Skeletal muscle tissue (tissue), 3 donors: ENCODE measurements at regions not wholly inside any gene's neighbourhood (a gene's known extent, or its start where the extent isn't known, plus 50 kb on each side); places are given as distances from the start of the nearest gene placed in this dataset.

Source experiments
- H3K27ac ChIP-seq: one replicate; pipeline ENCODE4 v1.7.0; 2013; ENCODE audit warnings: mild to moderate bottlenecking, low read depth, low read length, inconsistent platforms
- H3K27me3 ChIP-seq, 3 donors: one replicate each; pipeline ENCODE4 v1.7.0; 2013; ENCODE audit warnings: low read length in 3 of 3; ENCODE audit not compliant: control insufficient read depth in 3 of 3, insufficient read depth in 3 of 3
- H3K36me3 ChIP-seq, 3 donors: one replicate each; pipeline ENCODE4 v1.7.0; 2013; ENCODE audit warnings: low read length in 3 of 3; ENCODE audit not compliant: control insufficient read depth in 3 of 3, insufficient read depth in 3 of 3
- H3K4me1 ChIP-seq, 3 donors: one replicate each; pipeline ENCODE4 v1.7.0; 2013; ENCODE audit warnings: low read length in 3 of 3, mild to moderate bottlenecking in 3 of 3; ENCODE audit not compliant: control insufficient read depth in 3 of 3, insufficient read depth in 3 of 3
- H3K4me3 ChIP-seq, 3 donors: one replicate each; pipeline ENCODE4 v1.7.0; 2013; ENCODE audit warnings: low read length in 3 of 3
- H3K9ac ChIP-seq, 3 donors: one replicate each; pipeline ENCODE4 v1.7.0; 2013; ENCODE audit warnings: low read length in 3 of 3, mild to moderate bottlenecking in 3 of 3, moderate library complexity in 2 of 3, low read depth in 1 of 3
- H3K9me3 ChIP-seq, 3 donors: one replicate each; pipeline ENCODE4 v1.7.0; 2013; ENCODE audit warnings: low read length in 3 of 3; ENCODE audit not compliant: control insufficient read depth in 3 of 3
- donor health status: Osteomylitis.

GRCh38 chr20:51121901-51122412 is 99.0 kb upstream of the KCNG1 start:
- peaks cover 16 to 45% (median 39%) of the 10 kb centered on the region in 3 donors for H3K27me3 ChIP-seq

GRCh38 chr20:51121272-51121671 is 98.4 kb upstream of the KCNG1 start:
- no peaks in the 10 kb centered on the region for H3K36me3 ChIP-seq
- H3K9me3 ChIP-seq, result no peaks in the 10 kb centered on the region
- H3K27ac ChIP-seq, result no peak overlapping the region
- H3K4me1 ChIP-seq, result no peaks in the 10 kb centered on the region
- H3K4me3 ChIP-seq, result no peak overlapping the region
- peaks cover 16 to 46% (median 39%) of the 10 kb centered on the region in 3 donors for H3K27me3 ChIP-seq
- H3K9ac ChIP-seq, result no peak overlapping the region

More at GRCh38 chr20:51121901-51122412, 99.0 kb upstream of the KCNG1 start:
- Histone ChIP-seq H3K36me3 (no peaks in the 10 kb centered on the region), H3K27ac (no peak overlapping the region), H3K9me3 (no peaks in the 10 kb centered on the region), H3K9ac (no peak overlapping the region), H3K4me3 (no peak overlapping the region), H3K4me1 (no peaks in the 10 kb centered on the region)

- no peaks in the 10 kb centered on the region for H3K4me1 ChIP-seq
- no peaks in the 10 kb centered on the region for H3K36me3 ChIP-seq
- peaks cover 16 to 44% (median 39%) of the 10 kb centered on the region in 3 donors for H3K27me3 ChIP-seq
- no peak overlapping the region for H3K27ac ChIP-seq
- H3K4me3 ChIP-seq, result no peak overlapping the region
- H3K9ac ChIP-seq, result no peak overlapping the region
- H3K9me3 ChIP-seq, result no peaks in the 10 kb centered on the region
These were observed 98.0 kb upstream of the KCNG1 start for GRCh38 chr20:51120868-51121267.

- Histone ChIP-seq H3K4me3 (no peak overlapping the region), H3K27me3 (peaks cover 16 to 44% (median 39%) of the 10 kb centered on the region in 3 donors)
These were observed 97.5 kb upstream of the KCNG1 start for GRCh38 chr20:51120438-51120837.

DNA sequence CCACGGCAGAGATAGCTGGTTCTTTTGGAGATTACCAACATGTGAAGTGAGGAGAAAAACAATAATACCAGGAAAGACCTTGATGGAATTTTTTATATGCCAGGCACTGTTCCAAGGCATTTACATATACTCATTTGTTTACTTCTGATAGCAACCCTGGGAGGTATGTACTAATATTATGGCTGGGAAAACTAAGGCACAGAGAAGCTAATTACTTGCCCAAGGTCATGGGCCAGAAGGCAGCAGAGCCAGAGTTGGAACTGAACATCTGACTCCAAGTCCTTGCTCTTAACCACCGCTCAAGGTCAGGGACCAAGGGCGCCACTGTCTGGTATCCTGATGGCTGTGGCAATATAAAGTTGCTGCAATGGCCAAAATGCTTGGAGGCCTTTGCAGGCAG is 97.0 kb upstream of the KCNG1 start:
- no peak overlapping the region for H3K27ac ChIP-seq
- H3K9me3 ChIP-seq, result no peaks in the 10 kb centered on the region
- no peaks in the 10 kb centered on the region for H3K36me3 ChIP-seq
- no peak overlapping the region for H3K4me3 ChIP-seq
- peaks cover 16 to 44% (median 39%) of the 10 kb centered on the region in 3 donors for H3K27me3 ChIP-seq
- no peaks in the 10 kb centered on the region for H3K4me1 ChIP-seq
- no peak overlapping the region for H3K9ac ChIP-seq

More at GRCh38 chr20:51120438-51120837, 97.5 kb upstream of the KCNG1 start:
- Histone ChIP-seq H3K36me3 (no peaks in the 10 kb centered on the region), H3K4me1 (no peaks in the 10 kb centered on the region), H3K9ac (no peak overlapping the region), H3K9me3 (no peaks in the 10 kb centered on the region), H3K27ac (no peak overlapping the region)

GRCh38 chr20:51118985-51119527 is 96.1 kb upstream of the KCNG1 start:
- Histone ChIP-seq H3K36me3 (no peaks in the 10 kb centered on the region), H3K4me1 (no peaks in the 10 kb centered on the region), H3K9me3 (no peaks in the 10 kb centered on the region), H3K27ac (no peak overlapping the region), H3K27me3 (peaks cover 16 to 44% (median 39%) of the 10 kb centered on the region in 3 donors), H3K9ac (no peak overlapping the region), H3K4me3 (no peak overlapping the region)

- H3K4me1 ChIP-seq, result no peaks in the 10 kb centered on the region
- H3K4me3 ChIP-seq, result no peak overlapping the region
- H3K27me3 ChIP-seq, result peaks cover 16 to 41% (median 36%) of the 10 kb centered on the region in 3 donors
- H3K36me3 ChIP-seq, result no peaks in the 10 kb centered on the region
- H3K27ac ChIP-seq, result no peak overlapping the region
- no peaks in the 10 kb centered on the region for H3K9me3 ChIP-seq
- H3K9ac ChIP-seq, result no peak overlapping the region
These were observed 95.3 kb upstream of the KCNG1 start for GRCh38 chr20:51118216-51118615.

DNA sequence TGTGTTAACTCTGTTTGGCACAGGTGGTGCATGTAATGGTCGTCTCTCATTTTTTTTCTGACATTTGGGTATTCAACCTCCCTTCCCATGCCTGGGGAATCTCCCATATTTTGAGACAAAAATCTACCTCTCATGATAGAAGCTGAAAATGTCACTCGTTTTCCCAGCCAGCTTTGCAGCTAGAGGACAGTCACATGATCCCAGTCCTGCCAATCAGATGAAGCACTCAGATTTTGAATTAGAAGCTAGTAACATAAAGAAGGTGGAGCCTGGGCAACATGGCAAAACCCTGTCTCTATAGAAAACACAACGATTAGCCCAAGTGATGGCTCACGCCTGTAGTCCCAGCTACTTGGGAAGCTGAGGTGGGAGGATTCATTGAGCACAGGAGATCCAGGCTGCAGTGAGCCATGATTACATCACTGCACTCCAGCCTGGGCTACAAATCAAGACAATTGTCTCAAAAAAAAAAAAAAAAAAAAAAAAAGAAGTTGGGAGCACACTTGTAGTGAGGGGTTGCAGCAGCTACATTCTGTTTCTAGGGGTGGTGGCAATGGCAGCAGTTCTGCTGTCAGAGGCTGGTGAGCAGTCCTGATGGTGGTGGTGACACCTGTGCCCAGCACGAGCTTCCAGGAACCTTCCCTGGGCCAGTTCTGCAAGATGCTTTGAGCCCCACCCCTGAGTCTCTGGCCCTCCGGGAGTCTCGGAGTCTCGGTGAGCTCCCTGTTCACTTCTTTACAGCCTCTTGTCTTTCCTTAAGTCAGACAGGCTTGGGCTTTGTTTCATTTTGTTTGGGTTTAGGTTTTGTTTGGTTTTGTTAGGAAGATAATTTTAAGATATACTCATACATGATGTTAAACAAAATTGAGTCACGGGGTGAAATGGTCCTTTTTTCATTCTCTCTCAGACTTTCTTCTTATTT is 94.1 kb upstream of the KCNG1 start:
- Histone ChIP-seq H3K4me3 (no peak overlapping the region), H3K27me3 (peaks cover 16 to 43% (median 32%) of the 10 kb centered on the region in 3 donors), H3K9ac (no peak overlapping the region), H3K27ac (no peak overlapping the region), H3K9me3 (no peaks in the 10 kb centered on the region), H3K36me3 (no peaks in the 10 kb centered on the region), H3K4me1 (no peaks in the 10 kb centered on the region)

DNA sequence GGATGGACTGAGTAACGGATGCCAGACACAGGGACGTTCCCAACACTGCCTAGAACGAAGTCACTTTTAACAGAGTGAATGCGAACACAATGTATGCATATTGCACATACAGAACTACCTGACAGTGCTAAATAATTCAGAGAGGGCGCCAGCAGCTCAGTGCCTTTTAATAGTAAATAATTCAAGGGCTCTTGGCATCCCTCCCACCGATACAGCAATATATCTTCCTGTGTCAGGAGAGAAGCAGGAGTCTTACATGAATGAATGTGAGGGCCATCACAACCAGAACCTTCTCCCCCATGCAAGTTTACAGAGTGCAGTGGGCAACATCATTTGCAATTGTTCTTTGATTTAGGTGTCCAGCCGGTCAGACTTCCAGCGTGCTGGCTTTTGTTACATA is 88.4 kb upstream of the KCNG1 start:
- Histone ChIP-seq H3K27ac (no peak overlapping the region), H3K9ac (no peak overlapping the region), H3K4me3 (no peak overlapping the region), H3K27me3 (peaks cover 8 to 44% (median 20%) of the 10 kb centered on the region in 3 donors), H3K4me1 (no peaks in the 10 kb centered on the region), H3K9me3 (no peaks in the 10 kb centered on the region), H3K36me3 (no peaks in the 10 kb centered on the region)
